ENCODE measurements at regions not wholly inside any gene's neighbourhood (a gene's known extent, or its start where the extent isn't known, plus 50 kb on each side); places are given as distances from the start of the nearest gene placed in this dataset.

DNA sequence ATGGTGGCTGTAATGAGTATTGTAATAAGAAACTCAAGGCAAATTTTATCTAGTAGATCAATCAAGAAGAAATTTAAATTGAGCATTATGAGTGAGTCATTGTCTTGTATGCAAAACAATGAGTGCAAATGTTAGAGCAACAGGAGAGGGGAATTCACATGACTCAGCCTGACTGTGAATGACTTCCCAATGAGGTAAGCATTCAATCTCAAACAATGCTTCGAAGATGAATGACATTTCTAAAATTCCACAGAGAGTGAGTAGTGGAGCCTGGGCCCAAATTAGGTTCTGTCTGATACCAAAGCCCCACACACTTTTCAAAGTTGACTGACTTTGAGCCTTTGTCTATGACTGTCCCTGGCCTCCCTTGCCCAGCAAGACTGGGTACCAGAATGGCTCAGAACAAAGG, 738.0 kb downstream of the PTPRU start:
- no peak for TF ChIP-seq EP300 (IDR thresholded peaks at IDR 0.05)
- TF ChIP-seq, protein P1, sequence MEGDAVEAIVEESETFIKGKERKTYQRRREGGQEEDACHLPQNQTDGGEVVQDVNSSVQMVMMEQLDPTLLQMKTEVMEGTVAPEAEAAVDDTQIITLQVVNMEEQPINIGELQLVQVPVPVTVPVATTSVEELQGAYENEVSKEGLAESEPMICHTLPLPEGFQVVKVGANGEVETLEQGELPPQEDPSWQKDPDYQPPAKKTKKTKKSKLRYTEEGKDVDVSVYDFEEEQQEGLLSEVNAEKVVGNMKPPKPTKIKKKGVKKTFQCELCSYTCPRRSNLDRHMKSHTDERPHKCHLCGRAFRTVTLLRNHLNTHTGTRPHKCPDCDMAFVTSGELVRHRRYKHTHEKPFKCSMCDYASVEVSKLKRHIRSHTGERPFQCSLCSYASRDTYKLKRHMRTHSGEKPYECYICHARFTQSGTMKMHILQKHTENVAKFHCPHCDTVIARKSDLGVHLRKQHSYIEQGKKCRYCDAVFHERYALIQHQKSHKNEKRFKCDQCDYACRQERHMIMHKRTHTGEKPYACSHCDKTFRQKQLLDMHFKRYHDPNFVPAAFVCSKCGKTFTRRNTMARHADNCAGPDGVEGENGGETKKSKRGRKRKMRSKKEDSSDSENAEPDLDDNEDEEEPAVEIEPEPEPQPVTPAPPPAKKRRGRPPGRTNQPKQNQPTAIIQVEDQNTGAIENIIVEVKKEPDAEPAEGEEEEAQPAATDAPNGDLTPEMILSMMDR (IDR thresholded peaks at IDR 0.05), result no peak

Data from upper lobe of left lung (tissue), 4 donors.